Inflammatory macrophage treated with lipopolysaccharide for 1 hour (primary cell): ENCODE measurements at regions not wholly inside any gene's neighbourhood (a gene's known extent, or its start where the extent isn't known, plus 50 kb on each side); places are given as distances from the start of the nearest gene placed in this dataset.
"Not testable (repeated sequence)": the region's sequence is repeated elsewhere in the genome, so short reads cannot be mapped to it uniquely, and the experiment has no call there.

Experiments used
- DNase-seq, 2 donors: peaks; one replicate each; pipeline ENCODE4 v3.0.0-alpha.2; 2020 to 2022

DNA sequence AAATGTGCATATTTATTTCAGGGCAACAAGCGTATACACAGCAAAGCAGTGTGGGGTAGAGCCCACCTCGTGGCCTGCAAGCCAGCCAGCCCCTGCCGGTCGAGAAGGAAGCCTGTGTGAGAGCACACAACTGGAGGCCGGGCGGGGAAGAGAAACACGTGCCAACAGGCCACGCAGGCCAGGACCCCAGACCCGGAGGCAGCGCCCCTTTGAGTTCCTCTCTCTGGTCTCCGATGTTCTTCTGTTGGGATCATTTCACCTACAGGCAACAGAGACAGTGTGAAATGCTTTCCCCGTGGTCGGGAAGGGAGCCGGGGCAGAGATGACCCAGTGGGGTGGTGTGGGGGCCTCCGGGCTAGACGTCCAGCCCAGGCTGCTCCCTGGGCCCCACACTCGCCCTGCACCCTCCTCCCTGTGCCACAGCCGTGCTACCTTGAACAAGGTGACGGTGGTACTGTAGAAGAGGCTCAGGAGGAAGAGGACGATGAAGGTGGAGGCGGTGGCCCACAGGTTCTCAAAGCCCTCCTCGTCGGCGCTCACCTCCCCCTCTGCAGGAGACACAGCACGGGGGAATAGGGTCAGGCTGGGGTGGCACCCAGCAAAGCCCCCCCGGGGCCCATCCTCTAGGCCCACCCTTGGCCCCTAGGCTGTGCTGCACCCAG, 325.5 kb downstream of the TMEM121 start:
- DNase-seq, result no peak

DNA sequence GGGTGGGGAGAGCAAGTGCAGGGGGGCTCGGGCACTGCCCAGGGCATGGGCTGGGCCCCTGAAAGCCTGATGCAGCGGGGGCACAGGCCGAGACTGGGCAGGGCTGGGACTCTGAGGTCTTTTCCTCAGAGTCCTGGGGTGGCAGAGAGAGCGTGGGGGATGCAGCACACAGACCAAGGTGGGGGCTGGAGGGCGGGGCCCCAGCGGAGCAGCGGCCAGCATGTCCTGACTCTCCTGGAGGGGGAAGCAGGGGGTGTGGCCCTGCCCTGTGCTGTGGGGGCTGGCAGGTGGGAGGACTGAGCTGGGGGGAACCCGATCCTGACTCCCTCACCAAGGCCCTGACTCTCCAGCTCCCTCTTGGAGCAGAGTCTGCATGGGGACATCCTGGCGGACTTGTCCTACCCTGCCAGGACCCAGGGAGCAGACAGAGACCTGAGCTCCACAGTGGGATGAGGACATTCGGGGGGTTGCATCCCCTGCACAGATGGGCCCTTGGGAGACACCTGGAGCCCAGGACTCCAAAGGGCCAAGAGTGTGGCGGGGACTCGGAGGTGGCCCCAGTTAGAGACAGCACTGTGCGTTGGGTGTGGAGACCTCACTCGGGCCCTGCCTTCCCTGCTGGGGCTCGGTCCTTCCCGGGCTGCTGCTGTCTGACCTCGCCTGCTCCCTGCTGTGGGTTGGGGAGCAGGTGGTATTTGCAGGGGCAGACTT, 326.1 kb downstream of the TMEM121 start:
- no peak for DNase-seq

DNA sequence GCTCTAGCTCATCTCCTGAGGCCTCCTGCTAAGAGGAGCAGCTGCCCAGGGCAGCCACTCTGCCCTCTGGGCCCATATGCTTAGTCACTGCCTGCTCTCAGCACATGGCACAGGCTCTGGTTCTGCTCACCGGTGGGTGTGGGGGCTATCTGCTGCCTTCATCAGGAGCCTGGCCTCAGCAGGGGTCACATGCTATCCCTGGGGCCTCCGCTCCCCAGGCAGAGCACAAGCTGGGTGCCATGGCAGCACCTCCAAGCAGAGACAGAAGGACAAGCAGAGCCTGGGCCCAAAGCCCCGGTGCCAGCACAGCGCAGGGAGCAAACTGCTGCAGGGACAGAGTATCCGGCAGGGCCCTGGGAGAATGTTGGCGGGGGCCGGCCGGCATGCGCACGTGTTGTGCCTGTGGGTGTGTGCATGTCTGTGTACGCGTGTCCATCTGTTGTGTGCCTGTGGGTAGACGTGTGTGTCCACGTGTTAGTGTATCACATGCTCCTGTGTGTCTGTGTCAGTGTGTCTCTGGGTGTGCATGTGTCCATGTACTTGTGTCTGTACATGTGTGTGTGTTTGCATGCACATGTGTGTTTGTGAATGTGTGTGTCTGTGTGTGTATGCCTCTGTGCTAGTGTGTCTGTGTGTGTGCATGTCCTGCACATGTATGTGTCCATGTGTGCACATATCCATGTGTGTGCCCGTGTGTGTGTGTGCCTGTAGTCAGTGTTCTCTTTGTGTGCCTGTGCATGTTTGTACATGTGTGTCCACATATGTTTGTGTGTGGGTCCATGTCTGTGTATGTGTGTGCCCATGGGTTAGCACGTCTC, 326.9 kb downstream of the TMEM121 start:
- no peak for DNase-seq

DNA sequence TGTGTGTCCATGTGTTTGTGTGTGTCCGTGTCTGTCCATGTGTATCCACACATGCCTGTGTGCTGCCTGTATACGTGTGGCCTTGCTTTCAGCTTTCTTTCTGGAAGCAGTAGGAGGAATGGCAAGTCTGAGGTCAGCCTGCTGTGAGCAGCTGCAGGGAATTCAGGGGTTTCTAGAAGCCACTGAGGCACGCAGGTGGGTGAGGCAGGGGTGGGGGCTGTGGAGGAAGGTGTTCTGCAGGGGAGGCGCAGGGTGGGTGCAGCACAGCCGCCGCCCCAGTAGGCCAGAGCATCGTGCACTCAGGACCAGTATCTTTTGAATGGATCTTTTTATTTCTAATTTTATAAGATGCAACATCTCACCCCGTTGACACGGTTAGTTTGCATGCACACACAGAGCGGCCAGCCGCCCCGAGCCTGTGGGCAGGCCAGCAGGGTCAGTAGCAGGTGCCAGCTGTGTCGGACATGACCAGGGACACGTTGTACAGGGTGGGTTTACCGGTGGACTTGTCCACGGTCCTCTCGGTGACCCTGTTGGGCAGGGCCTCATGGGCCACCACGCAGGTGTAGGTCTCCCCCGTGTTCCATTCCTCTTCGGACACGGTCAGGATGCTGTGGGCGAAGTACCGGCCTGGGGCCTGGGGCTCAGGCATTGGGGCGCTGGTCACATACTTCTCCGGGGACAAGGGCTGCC, 327.7 kb downstream of the TMEM121 start:
- no peak for DNase-seq

DNA sequence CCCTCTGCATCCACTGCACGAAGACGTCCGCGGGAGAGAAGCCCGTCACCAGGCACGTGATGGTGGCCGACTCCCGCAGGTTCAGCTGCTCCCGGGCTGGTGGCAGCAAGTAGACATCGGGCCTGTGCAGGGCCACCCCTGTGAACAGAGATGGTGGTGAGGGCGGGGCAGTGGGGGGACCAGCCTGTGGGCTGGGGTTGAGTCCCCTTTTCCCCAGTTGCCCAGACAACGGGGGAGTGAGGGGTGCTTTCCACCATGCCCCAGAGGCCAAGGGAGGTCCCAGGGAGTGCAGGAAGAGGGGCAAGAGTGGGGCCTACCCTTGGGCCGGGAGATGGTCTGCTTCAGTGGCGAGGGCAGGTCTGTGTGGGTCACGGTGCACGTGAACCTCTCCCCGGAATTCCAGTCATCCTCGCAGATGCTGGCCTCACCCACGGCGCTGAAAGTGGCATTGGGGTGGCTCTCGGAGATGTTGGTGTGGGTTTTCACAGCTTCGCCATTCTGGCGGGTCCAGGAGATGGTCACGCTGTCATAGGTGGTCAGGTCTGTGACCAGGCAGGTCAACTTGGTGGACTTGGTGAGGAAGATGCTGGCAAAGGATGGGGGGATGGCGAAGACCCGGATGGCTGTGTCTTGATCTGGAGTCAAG, 328.3 kb downstream of the TMEM121 start:
- no peak for DNase-seq

DNA sequence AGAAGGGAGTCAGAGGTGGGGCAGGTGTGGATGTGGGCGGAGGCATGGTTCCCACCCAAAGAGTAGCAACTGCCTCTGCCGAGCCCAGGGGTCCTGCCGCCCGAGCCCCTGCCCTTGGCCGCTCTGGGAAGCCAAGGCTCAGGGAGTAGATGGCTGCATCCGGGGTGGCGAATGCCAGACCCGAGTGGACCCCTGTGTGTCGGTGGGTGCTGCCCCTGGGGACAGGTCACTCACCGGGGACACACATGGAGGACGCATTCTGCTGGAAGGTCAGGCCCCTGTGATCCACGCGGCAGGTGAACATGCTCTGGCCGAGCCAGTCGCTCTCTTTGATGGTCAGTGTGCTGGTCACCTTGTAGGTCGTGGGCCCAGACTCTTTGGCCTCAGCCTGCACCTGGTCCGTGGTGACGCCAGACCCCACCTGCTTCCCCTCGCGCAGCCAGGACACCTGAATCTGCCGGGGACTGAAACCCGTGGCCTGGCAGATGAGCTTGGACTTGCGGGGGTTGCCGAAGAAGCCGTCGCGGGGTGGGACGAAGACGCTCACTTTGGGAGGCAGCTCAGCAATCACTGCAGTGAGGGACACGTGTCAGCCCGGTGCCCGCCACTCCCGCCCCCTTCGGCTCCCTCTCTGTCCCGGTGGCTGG, 329.0 kb downstream of the TMEM121 start:
- no peak for DNase-seq

DNA sequence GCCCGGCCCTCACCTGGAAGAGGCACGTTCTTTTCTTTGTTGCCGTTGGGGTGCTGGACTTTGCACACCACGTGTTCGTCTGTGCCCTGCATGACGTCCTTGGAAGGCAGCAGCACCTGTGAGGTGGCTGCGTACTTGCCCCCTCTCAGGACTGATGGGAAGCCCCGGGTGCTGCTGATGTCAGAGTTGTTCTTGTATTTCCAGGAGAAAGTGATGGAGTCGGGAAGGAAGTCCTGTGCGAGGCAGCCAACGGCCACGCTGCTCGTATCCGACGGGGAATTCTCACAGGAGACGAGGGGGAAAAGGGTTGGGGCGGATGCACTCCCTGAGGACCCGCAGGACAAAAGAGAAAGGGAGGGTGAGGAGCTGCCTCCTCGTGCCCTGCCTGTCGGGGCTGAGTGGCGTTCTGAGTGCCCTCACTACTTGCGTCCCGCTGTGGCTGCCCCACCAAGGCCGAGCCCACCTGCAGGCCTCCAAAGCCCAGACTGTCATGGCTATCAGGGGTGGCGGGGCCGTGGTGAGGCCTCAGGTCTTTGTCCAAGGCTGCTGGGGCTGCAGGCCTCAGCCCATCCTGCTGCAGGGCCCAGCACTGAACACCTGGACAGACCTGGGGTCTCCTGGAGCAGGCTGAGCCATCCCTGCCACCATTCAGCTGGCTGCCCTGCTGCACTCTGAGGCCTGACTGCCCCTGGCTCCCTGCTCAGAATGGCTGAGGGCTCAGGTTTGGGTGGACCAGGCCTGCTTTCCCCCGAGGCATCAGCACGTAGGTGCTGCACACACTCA, 329.7 kb downstream of the TMEM121 start:
- DNase-seq, result no peak

DNA sequence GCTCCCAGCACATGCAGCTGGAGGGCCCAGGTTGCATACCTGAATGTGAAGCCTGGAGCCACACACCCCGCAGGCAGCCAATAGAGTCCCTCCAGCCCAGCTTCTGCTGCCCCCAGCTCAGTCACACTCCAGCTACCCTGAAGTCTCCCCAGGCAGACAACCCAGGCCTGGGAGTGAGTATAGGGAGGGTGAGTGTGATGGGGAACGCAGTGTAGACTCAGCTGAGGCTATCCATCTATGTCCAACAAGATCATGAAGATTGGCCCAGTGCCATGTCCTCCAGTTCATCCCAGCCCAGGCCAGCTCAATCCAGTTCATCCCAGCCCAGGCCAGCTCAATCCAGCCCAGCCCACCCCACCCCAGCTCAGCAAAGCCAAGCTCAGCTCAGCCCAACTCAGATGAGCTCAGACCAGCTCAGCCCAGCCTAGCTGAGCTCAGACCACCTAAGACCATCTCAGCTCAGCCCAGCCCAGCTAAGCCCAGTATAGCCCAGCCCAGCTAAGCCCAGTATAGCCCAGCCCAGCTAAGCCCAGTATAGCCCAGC, 330.4 kb downstream of the TMEM121 start:
- no peak for DNase-seq

DNA sequence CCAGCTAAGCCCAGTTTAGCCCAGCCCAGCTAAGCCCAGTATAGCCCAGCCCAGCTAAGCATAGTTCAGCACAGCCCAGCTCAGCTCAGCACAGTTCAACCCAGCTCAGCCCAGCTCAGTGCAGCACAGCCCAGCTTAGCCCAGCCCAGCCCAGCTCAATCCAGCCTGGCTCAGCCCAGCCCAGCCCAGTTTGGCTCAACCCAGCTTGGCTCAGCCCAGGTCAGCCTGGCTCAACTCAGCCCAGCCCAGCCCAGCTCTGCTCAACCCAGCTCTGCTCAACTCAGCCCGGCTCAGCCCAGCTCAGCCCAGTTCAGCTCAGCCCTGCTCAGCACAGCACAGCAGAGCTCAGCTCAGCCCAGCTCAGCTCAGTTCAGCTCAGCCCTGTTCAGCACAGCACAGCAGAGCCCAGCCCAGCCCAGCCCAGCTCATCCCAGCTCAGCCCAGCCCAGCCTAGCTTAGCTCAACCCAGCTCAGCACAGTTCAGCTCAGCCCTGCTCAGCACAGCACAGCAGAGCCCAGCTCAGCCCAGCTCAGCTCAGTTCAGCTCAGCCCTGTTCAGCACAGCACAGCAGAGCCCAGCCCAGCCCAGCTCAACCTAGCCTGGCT, 330.9 kb downstream of the TMEM121 start:
- DNase-seq, result no peak

DNA sequence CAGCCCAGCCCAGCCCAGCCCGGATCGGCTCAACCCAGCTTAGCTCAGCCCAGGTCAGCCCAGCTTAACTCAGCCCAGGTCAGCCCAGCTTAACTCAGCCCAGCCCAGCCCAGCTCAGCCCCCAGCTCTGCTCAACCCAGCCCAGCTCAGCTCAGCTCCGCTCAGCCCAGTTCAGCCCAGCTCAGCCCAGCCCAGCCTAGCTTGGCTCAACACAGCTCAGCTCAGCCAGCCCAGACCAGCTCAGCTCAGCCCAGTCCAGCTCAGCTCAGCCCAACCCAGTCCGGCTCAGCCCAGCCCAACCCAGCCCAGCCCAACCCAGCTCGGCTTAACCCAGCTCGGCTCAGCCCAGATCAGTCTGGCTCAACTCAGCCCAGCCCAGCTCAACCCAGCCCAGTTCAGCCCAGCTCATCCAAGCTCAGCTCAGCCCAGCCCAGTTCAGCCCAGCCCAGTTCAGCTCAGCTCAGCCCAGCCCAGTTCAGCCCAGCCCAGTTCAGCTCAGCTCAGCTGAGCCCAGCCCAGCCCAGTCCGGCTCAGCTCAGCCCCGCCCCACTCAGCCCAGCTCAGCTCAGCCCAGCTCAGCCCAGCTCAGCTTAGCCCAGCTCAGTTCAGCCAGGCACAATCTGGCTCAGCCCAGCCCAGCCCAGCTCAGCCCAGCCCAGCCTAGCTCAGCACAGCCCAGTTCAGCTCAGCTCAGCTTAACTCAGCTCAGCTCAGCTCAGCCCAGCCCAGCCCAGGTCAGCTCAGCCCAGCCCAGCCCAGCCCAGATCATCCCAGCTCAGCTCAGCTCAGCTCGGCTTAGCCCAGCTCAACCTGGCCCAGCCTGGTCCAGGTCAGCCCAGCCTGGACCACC, 331.7 kb downstream of the TMEM121 start:
- DNase-seq, result no peak

DNA sequence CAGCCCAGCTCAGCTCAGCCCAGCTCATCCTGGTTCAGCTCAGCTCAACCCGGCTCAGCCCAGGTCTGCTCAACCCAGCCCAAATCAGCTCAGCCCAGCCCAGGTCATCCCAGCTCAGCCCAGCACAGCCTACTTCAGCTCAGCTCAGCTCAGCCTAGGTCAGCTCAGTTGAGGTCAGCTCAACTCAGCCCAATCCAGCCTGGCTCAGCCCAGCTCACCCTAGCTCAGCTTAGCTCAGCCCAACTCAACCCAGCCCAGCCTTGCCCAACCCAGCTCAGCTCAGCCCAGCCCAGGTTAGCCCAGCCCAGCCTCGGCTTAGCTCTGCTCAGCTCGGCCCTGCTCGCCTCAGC, 332.3 kb downstream of the TMEM121 start:
- DNase-seq, result no peak

DNA sequence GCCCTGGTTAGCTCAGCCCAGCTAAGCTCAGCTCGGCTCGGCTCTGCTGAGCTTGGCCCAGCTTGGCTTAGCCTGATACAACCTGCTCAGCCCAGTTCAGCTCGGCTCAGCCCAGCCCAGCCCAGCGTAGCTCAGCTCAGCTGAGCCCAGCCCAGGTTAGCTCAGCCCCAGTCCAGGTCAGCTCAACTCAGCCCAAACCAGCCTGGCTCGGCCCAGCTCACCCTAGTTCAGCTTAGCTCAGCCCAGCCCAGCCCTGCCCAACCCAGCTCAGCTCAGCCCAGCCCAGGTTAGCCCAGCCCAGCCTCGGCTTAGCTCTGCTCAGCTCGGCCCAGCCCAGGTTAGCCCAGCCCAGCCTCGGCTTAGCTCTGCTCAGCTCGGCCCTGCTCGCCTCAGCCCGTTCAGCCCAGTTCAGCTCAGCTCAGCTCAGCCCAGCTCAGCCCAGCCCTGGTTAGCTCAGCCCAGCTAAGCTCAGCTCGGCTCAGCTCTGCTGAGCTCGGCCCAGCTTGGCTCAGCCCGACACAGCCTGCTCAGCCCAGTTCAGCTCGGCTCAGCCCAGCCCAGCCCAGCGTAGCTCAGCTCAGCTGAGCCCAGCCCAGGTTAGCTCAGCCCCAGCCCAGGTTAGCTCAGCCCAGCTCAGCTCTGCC, 332.8 kb downstream of the TMEM121 start:
- not testable (repeated sequence) for DNase-seq

DNA sequence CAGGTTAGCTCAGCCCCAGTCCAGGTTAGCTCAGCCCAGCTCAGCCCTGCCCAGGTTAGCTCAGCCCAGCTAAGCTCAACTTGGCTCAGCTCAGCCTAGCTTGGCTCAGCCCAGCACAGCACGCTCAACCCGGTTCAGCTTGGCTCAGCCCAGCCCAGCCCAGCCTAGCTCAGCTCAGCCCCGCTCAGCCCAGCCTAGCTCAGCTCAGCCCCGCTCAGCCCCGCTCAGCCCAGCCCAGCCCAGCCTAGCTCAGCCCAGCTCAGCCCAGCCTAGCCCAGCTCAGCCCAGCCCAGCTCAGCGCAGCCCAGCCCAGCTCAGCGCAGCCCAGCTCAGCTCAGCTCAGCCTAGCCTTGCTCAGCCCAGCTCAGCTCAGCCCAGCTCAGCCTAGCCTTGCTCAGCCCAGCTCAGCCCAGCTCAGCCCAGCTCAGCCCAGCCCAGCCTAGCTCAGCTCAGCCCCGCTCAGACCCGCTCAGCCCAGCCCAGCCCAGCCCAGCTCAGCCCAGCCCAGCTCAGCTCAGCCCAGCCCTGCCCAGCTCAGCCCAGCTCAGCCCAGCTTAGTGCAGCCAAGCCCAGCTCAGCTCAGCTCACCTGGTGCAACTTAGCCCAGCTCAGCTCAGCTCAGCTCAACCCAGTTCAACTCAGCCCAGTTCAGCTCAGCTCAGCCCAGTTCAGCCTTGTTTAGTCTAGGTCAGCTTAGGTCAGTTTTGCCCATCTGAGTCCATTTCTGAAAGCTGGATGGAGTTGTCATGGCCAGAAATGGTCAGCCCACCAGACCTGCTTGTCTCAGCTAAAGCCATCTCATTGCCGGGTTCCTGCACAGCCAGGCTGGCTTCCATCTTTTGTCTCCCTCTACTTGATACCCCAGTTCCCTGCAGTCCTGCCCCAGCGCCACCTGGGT, 333.6 kb downstream of the TMEM121 start:
- DNase-seq, result no peak

DNA sequence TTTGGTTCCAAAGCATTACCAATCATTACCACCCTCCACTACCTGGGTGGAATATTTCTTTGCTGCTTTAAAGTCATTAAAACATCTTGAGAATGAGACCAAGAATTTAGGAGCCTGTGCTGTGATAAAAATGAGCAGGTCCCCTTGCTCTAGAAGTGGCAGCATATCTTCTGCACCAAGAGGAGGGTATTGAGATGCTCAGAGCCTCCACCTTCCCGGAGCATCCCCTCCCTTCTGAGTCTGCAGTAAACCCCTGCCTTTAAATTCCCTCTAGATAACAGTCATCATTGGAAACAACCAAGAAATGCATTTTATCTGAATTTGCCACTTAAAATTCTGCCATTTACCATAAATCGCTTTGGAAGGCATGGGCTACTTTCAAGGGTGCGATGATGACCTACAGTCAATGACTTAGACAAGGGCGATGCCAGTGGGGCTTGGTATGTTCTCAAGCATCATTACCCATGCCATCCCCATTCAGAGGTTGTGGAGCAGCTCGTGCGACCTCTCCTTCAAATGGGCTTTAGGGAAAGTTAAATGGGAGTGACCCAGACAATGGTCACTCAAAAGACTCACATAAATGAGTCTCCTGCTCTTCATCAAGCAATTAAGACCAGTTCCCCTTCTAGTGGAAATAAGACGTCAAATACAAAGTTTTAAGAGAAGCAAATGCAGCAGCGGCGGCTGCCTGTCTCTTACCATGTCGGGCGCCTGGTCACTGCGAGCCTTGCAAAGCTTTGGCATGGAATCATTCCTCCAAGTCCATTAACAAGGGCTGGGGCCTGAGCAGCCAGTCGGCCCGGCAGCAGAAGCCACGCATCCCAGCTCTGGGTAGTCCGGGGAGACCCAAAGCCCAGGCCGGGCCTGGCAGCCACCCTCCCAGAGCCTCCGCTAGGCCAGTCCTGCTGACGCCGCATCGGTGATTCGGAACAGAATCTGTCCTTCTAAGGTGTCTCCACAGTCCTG, 334.5 kb downstream of the TMEM121 start:
- no peak for DNase-seq

DNA sequence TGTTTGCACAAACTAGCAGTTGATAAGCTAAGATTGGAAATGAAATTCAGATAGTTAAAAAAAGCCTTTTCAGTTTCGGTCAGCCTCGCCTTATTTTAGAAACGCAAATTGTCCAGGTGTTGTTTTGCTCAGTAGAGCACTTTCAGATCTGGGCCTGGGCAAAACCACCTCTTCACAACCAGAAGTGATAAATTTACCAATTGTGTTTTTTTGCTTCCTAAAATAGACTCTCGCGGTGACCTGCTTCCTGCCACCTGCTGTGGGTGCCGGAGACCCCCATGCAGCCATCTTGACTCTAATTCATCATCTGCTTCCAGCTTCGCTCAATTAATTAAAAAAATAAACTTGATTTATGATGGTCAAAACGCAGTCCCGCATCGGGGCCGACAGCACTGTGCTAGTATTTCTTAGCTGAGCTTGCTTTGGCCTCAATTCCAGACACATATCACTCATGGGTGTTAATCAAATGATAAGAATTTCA, 335.6 kb downstream of the TMEM121 start:
- no peak for DNase-seq

DNA sequence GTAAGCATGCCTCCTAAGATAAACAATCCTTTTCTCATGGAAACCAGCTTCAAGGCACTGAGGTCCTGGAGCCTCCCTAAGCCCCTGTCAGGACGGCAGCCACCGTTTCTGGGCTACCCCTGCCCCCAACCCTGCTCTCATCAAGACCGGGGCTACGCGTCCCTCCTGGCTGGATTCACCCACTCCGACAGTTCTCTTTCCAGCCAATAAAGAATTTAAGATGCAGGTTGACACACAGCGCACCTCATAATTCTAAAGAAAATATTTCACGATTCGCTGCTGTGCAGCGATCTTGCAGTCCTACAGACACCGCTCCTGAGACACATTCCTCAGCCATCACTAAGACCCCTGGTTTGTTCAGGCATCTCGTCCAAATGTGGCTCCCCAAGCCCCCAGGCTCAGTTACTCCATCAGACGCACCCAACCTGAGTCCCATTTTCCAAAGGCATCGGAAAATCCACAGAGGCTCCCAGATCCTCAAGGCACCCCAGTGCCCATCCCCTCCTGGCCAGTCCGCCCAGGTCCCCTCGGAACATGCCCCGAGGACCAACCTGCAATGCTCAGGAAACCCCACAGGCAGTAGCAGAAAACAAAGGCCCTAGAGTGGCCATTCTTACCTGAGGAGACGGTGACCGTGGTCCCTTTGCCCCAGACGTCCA, 336.3 kb downstream of the TMEM121 start:
- no peak for DNase-seq
